ENCODE measurements at regions not wholly inside any gene's neighbourhood (a gene's known extent, or its start where the extent isn't known, plus 50 kb on each side); places are given as distances from the start of the nearest gene placed in this dataset.

GRCh38 chr18:68283834-68284233 lies 431.1 kb downstream of the TMX3 start:
- DNase-seq = no peak
- no peak overlapping the region for H3K4me3 ChIP-seq (ENCODE audit: low read length)
- H3K4me1 ChIP-seq (ENCODE audit: control insufficient read depth, insufficient read depth, low read length) = no peaks in the 10 kb centered on the region
- intact Hi-C loops (cut with DNase I) = no loop called here
- no peak for ATAC-seq
- WGBS = 38% methylated on average over 3 of the region's 3 CpGs
- H3K9me3 ChIP-seq (ENCODE audit: control insufficient read depth, low read length) = no peaks in the 10 kb centered on the region
- H3K27me3 ChIP-seq (ENCODE audit: control insufficient read depth, insufficient read depth) = no peaks in the 10 kb centered on the region
- H3K27ac ChIP-seq (ENCODE audit: low read length) = no peak overlapping the region

- ATAC-seq (no peak), DNase-seq (no peak)
- intact Hi-C loops (cut with DNase I) = no loop called here
- WGBS = 66% methylated on average over 2 of the region's 2 CpGs
- Histone ChIP-seq H3K4me1 (ENCODE audit: control insufficient read depth, insufficient read depth, low read length) (no peaks in the 10 kb centered on the region), H3K9me3 (ENCODE audit: control insufficient read depth, low read length) (no peaks in the 10 kb centered on the region), H3K27ac (ENCODE audit: low read length) (no peak overlapping the region), H3K27me3 (ENCODE audit: control insufficient read depth, insufficient read depth) (no peaks in the 10 kb centered on the region), H3K4me3 (ENCODE audit: low read length) (no peak overlapping the region)
These were observed 432.7 kb downstream of the TMX3 start for GRCh38 chr18:68282232-68282631.

- Histone ChIP-seq H3K27me3 (ENCODE audit: control insufficient read depth, insufficient read depth) (no peaks in the 10 kb centered on the region), H3K4me3 (ENCODE audit: low read length) (no peak overlapping the region), H3K9me3 (ENCODE audit: control insufficient read depth, low read length) (no peaks in the 10 kb centered on the region), H3K4me1 (ENCODE audit: control insufficient read depth, insufficient read depth, low read length) (no peaks in the 10 kb centered on the region), H3K27ac (ENCODE audit: low read length) (no peak overlapping the region)
- DNase-seq (no peak), ATAC-seq (no peak)
- intact Hi-C loops (cut with DNase I) = no loop called here
- 64% methylated on average over 1 of the region's 1 CpG for WGBS
These were observed 439.3 kb downstream of the TMX3 start for GRCh38 chr18:68275616-68276015.

GRCh38 chr18:68270017-68270416 lies 444.9 kb downstream of the TMX3 start:
- no peaks in the 10 kb centered on the region for H3K27me3 ChIP-seq (ENCODE audit: control insufficient read depth, insufficient read depth)
- intact Hi-C loops (cut with DNase I) = no loop called here
- H3K4me3 ChIP-seq (ENCODE audit: low read length) = no peak overlapping the region
- H3K27ac ChIP-seq (ENCODE audit: low read length) = no peak overlapping the region
- DNase-seq (no peak), ATAC-seq (no peak)
- H3K9me3 ChIP-seq (ENCODE audit: control insufficient read depth, low read length) = no peaks in the 10 kb centered on the region
- 82% methylated on average over 3 of the region's 3 CpGs for WGBS
- H3K4me1 ChIP-seq (ENCODE audit: control insufficient read depth, insufficient read depth, low read length) = no peaks in the 10 kb centered on the region

GRCh38 chr18:68267583-68267982 lies 447.3 kb downstream of the TMX3 start:
- Histone ChIP-seq H3K9me3 (ENCODE audit: control insufficient read depth, low read length) (no peaks in the 10 kb centered on the region), H3K27me3 (ENCODE audit: control insufficient read depth, insufficient read depth) (no peaks in the 10 kb centered on the region), H3K4me1 (ENCODE audit: control insufficient read depth, insufficient read depth, low read length) (no peaks in the 10 kb centered on the region), H3K4me3 (ENCODE audit: low read length) (no peak overlapping the region), H3K27ac (ENCODE audit: low read length) (no peak overlapping the region)
- ATAC-seq (no peak), DNase-seq (no peak)
- intact Hi-C loops (cut with DNase I) = no loop called here

GRCh38 chr18:68263481-68263880 lies 451.4 kb downstream of the TMX3 start:
- intact Hi-C loops (cut with DNase I) = no loop called here
- DNase-seq = no peak
- H3K27ac ChIP-seq (ENCODE audit: low read length) = no peak overlapping the region
- H3K4me3 ChIP-seq (ENCODE audit: low read length) = no peak overlapping the region
- WGBS = 84% methylated on average over 5 of the region's 5 CpGs
- H3K4me1 ChIP-seq (ENCODE audit: control insufficient read depth, insufficient read depth, low read length) = no peaks in the 10 kb centered on the region
- no peak for ATAC-seq
- H3K9me3 ChIP-seq (ENCODE audit: control insufficient read depth, low read length) = no peaks in the 10 kb centered on the region
- no peaks in the 10 kb centered on the region for H3K27me3 ChIP-seq (ENCODE audit: control insufficient read depth, insufficient read depth)

- no peak overlapping the region for H3K4me3 ChIP-seq (ENCODE audit: low read length)
- H3K4me1 ChIP-seq (ENCODE audit: control insufficient read depth, insufficient read depth, low read length) = no peaks in the 10 kb centered on the region
- no peak for ATAC-seq
- intact Hi-C loops (cut with DNase I) = no loop called here
- H3K9me3 ChIP-seq (ENCODE audit: control insufficient read depth, low read length) = no peaks in the 10 kb centered on the region
- no peaks in the 10 kb centered on the region for H3K27me3 ChIP-seq (ENCODE audit: control insufficient read depth, insufficient read depth)
- no peak for DNase-seq
- no peak overlapping the region for H3K27ac ChIP-seq (ENCODE audit: low read length)
- 63% methylated on average over 2 of the region's 2 CpGs for WGBS
These were observed 452.1 kb downstream of the TMX3 start for GRCh38 chr18:68262690-68263294.

GRCh38 chr18:68256418-68257067 lies 458.4 kb downstream of the TMX3 start:
- intact Hi-C loops (cut with DNase I) = no loop called here
- H3K9me3 ChIP-seq (ENCODE audit: control insufficient read depth, low read length) = no peaks in the 10 kb centered on the region
- no peaks in the 10 kb centered on the region for H3K4me1 ChIP-seq (ENCODE audit: control insufficient read depth, insufficient read depth, low read length)
- H3K27ac ChIP-seq (ENCODE audit: low read length) = no peak overlapping the region
- no peak for ATAC-seq
- no peaks in the 10 kb centered on the region for H3K27me3 ChIP-seq (ENCODE audit: control insufficient read depth, insufficient read depth)
- no peak for DNase-seq
- no peak overlapping the region for H3K4me3 ChIP-seq (ENCODE audit: low read length)
- WGBS = 69% methylated on average over 3 of the region's 3 CpGs

- no peak for DNase-seq
- 49% methylated on average over 2 of the region's 2 CpGs for WGBS
- Histone ChIP-seq H3K4me1 (ENCODE audit: control insufficient read depth, insufficient read depth, low read length) (no peaks in the 10 kb centered on the region), H3K4me3 (ENCODE audit: low read length) (no peak overlapping the region), H3K27me3 (ENCODE audit: control insufficient read depth, insufficient read depth) (no peaks in the 10 kb centered on the region), H3K9me3 (ENCODE audit: control insufficient read depth, low read length) (no peaks in the 10 kb centered on the region), H3K27ac (ENCODE audit: low read length) (no peak overlapping the region)
- intact Hi-C loops (cut with DNase I) = no loop called here
- no peak for ATAC-seq
These were observed 470.1 kb downstream of the TMX3 start for GRCh38 chr18:68244786-68245185.

- no peaks in the 10 kb centered on the region for H3K4me1 ChIP-seq (ENCODE audit: control insufficient read depth, insufficient read depth, low read length)
- no peak for ATAC-seq
- H3K27me3 ChIP-seq (ENCODE audit: control insufficient read depth, insufficient read depth) = no peaks in the 10 kb centered on the region
- H3K9me3 ChIP-seq (ENCODE audit: control insufficient read depth, low read length) = no peaks in the 10 kb centered on the region
- no peak overlapping the region for H3K4me3 ChIP-seq (ENCODE audit: low read length)
- no peak overlapping the region for H3K27ac ChIP-seq (ENCODE audit: low read length)
- no peak for DNase-seq
- intact Hi-C loops (cut with DNase I) = no loop called here
These were observed 473.0 kb downstream of the TMX3 start for GRCh38 chr18:68241881-68242280.

- 36% methylated on average over 2 of the region's 2 CpGs for WGBS
- no peak overlapping the region for H3K4me3 ChIP-seq (ENCODE audit: low read length)
- no peaks in the 10 kb centered on the region for H3K27me3 ChIP-seq (ENCODE audit: control insufficient read depth, insufficient read depth)
- DNase-seq (no peak), ATAC-seq (no peak)
- no peaks in the 10 kb centered on the region for H3K4me1 ChIP-seq (ENCODE audit: control insufficient read depth, insufficient read depth, low read length)
- intact Hi-C loops (cut with DNase I) = no loop called here
- H3K27ac ChIP-seq (ENCODE audit: low read length) = no peak overlapping the region
- H3K9me3 ChIP-seq (ENCODE audit: control insufficient read depth, low read length) = no peaks in the 10 kb centered on the region
These were observed 480.2 kb downstream of the TMX3 start for GRCh38 chr18:68234676-68235075.

- Histone ChIP-seq H3K4me1 (ENCODE audit: control insufficient read depth, insufficient read depth, low read length) (no peaks in the 10 kb centered on the region), H3K4me3 (ENCODE audit: low read length) (no peak overlapping the region), H3K27ac (ENCODE audit: low read length) (no peak overlapping the region), H3K27me3 (ENCODE audit: control insufficient read depth, insufficient read depth) (no peaks in the 10 kb centered on the region), H3K9me3 (ENCODE audit: control insufficient read depth, low read length) (no peaks in the 10 kb centered on the region)
- DNase-seq (no peak), ATAC-seq (no peak)
- intact Hi-C loops (cut with DNase I) = no loop called here
- WGBS = 44% methylated on average over 1 of the region's 1 CpG
These were observed 480.8 kb downstream of the TMX3 start for GRCh38 chr18:68234131-68234530.
